ENCODE measurements at regions not wholly inside any gene's neighbourhood (a gene's known extent, or its start where the extent isn't known, plus 50 kb on each side); places are given as distances from the start of the nearest gene placed in this dataset.

- H3K4me1 ChIP-seq (ENCODE audit: control insufficient read depth, insufficient read depth, low read length) = peaks cover 5% of the 10 kb centered on the region; the same call in 1 of the 2 replicates
- H3K27me3 ChIP-seq (ENCODE audit: control insufficient read depth, insufficient read depth, low read length) = no peaks in the 10 kb centered on the region
- H3K27ac ChIP-seq (ENCODE audit: low read depth, low read length) = no peak overlapping the region
- H3K4me3 ChIP-seq (ENCODE audit: low read depth, low read length) = no peak overlapping the region
- H3K36me3 ChIP-seq (ENCODE audit: control insufficient read depth, insufficient read depth, low read length) = no peaks in the 10 kb centered on the region
- H3K9me3 ChIP-seq (ENCODE audit: control insufficient read depth, insufficient read depth, low read depth, low read length) = no peaks in the 10 kb centered on the region
- no peak overlapping the region for H3K9ac ChIP-seq (ENCODE audit: low read length)
These were observed 1299.1 kb upstream of the ZEB2 start for GRCh38 chr2:145818890-145819504.

- Histone ChIP-seq H3K4me3 (ENCODE audit: low read depth, low read length) (no peak overlapping the region), H3K4me1 (ENCODE audit: control insufficient read depth, insufficient read depth, low read length) (no peaks in the 10 kb centered on the region), H3K9ac (ENCODE audit: low read length) (no peak overlapping the region), H3K27ac (ENCODE audit: low read depth, low read length) (no peak overlapping the region), H3K9me3 (ENCODE audit: control insufficient read depth, insufficient read depth, low read depth, low read length) (no peaks in the 10 kb centered on the region), H3K27me3 (ENCODE audit: control insufficient read depth, insufficient read depth, low read length) (no peaks in the 10 kb centered on the region), H3K36me3 (ENCODE audit: control insufficient read depth, insufficient read depth, low read length) (no peaks in the 10 kb centered on the region)
These were observed 1296.0 kb upstream of the ZEB2 start for GRCh38 chr2:145815933-145816332.

- Histone ChIP-seq H3K9ac (ENCODE audit: low read length) (no peak overlapping the region), H3K9me3 (ENCODE audit: control insufficient read depth, insufficient read depth, low read depth, low read length) (no peaks in the 10 kb centered on the region), H3K4me3 (ENCODE audit: low read depth, low read length) (no peak overlapping the region), H3K36me3 (ENCODE audit: control insufficient read depth, insufficient read depth, low read length) (no peaks in the 10 kb centered on the region), H3K4me1 (ENCODE audit: control insufficient read depth, insufficient read depth, low read length) (no peaks in the 10 kb centered on the region), H3K27ac (ENCODE audit: low read depth, low read length) (no peak overlapping the region), H3K27me3 (ENCODE audit: control insufficient read depth, insufficient read depth, low read length) (no peaks in the 10 kb centered on the region)
These were observed 1293.6 kb upstream of the ZEB2 start for GRCh38 chr2:145813481-145813880.

- Histone ChIP-seq H3K36me3 (ENCODE audit: control insufficient read depth, insufficient read depth, low read length) (no peaks in the 10 kb centered on the region), H3K4me3 (ENCODE audit: low read depth, low read length) (no peak overlapping the region), H3K9ac (ENCODE audit: low read length) (no peak overlapping the region), H3K4me1 (ENCODE audit: control insufficient read depth, insufficient read depth, low read length) (no peaks in the 10 kb centered on the region), H3K27ac (ENCODE audit: low read depth, low read length) (no peak overlapping the region), H3K27me3 (ENCODE audit: control insufficient read depth, insufficient read depth, low read length) (no peaks in the 10 kb centered on the region), H3K9me3 (ENCODE audit: control insufficient read depth, insufficient read depth, low read depth, low read length) (no peaks in the 10 kb centered on the region)
These were observed 1292.2 kb upstream of the ZEB2 start for GRCh38 chr2:145812165-145812554.

- no peak overlapping the region for H3K9ac ChIP-seq (ENCODE audit: low read length)
- no peaks in the 10 kb centered on the region for H3K36me3 ChIP-seq (ENCODE audit: control insufficient read depth, insufficient read depth, low read length)
- H3K9me3 ChIP-seq (ENCODE audit: control insufficient read depth, insufficient read depth, low read depth, low read length) = no peaks in the 10 kb centered on the region
- H3K4me1 ChIP-seq (ENCODE audit: control insufficient read depth, insufficient read depth, low read length) = no peaks in the 10 kb centered on the region
- H3K27me3 ChIP-seq (ENCODE audit: control insufficient read depth, insufficient read depth, low read length) = no peaks in the 10 kb centered on the region
- no peak overlapping the region for H3K4me3 ChIP-seq (ENCODE audit: low read depth, low read length)
- no peak overlapping the region for H3K27ac ChIP-seq (ENCODE audit: low read depth, low read length)
These were observed 1291.6 kb upstream of the ZEB2 start for GRCh38 chr2:145811276-145812164.

- no peaks in the 10 kb centered on the region for H3K4me1 ChIP-seq (ENCODE audit: control insufficient read depth, insufficient read depth, low read length)
- no peak overlapping the region for H3K4me3 ChIP-seq (ENCODE audit: low read depth, low read length)
- H3K9ac ChIP-seq (ENCODE audit: low read length) = no peak overlapping the region
- no peaks in the 10 kb centered on the region for H3K36me3 ChIP-seq (ENCODE audit: control insufficient read depth, insufficient read depth, low read length)
- H3K27me3 ChIP-seq (ENCODE audit: control insufficient read depth, insufficient read depth, low read length) = no peaks in the 10 kb centered on the region
- no peak overlapping the region for H3K27ac ChIP-seq (ENCODE audit: low read depth, low read length)
- no peaks in the 10 kb centered on the region for H3K9me3 ChIP-seq (ENCODE audit: control insufficient read depth, insufficient read depth, low read depth, low read length)
These were observed 1288.0 kb upstream of the ZEB2 start for GRCh38 chr2:145807968-145808367.

- no peaks in the 10 kb centered on the region for H3K9me3 ChIP-seq (ENCODE audit: control insufficient read depth, insufficient read depth, low read depth, low read length)
- H3K27me3 ChIP-seq (ENCODE audit: control insufficient read depth, insufficient read depth, low read length) = no peaks in the 10 kb centered on the region
- H3K4me3 ChIP-seq (ENCODE audit: low read depth, low read length) = no peak overlapping the region
- H3K4me1 ChIP-seq (ENCODE audit: control insufficient read depth, insufficient read depth, low read length) = no peaks in the 10 kb centered on the region
- no peak overlapping the region for H3K27ac ChIP-seq (ENCODE audit: low read depth, low read length)
- H3K9ac ChIP-seq (ENCODE audit: low read length) = no peak overlapping the region
- H3K36me3 ChIP-seq (ENCODE audit: control insufficient read depth, insufficient read depth, low read length) = no peaks in the 10 kb centered on the region
These were observed 1287.6 kb upstream of the ZEB2 start for GRCh38 chr2:145807554-145807953.

GRCh38 chr2:145806546-145806945 lies 1286.6 kb upstream of the ZEB2 start:
- H3K36me3 ChIP-seq (ENCODE audit: control insufficient read depth, insufficient read depth, low read length) = no peaks in the 10 kb centered on the region
- H3K4me3 ChIP-seq (ENCODE audit: low read depth, low read length) = no peak overlapping the region

GRCh38 chr2:145802133-145802532 lies 1282.2 kb upstream of the ZEB2 start:
- no peak overlapping the region for H3K4me3 ChIP-seq (ENCODE audit: low read depth, low read length)
- H3K27me3 ChIP-seq (ENCODE audit: control insufficient read depth, insufficient read depth, low read length) = no peaks in the 10 kb centered on the region
- no peaks in the 10 kb centered on the region for H3K9me3 ChIP-seq (ENCODE audit: control insufficient read depth, insufficient read depth, low read depth, low read length)
- H3K27ac ChIP-seq (ENCODE audit: low read depth, low read length) = no peak overlapping the region
- H3K36me3 ChIP-seq (ENCODE audit: control insufficient read depth, insufficient read depth, low read length) = no peaks in the 10 kb centered on the region
- H3K4me1 ChIP-seq (ENCODE audit: control insufficient read depth, insufficient read depth, low read length) = no peaks in the 10 kb centered on the region
- H3K9ac ChIP-seq (ENCODE audit: low read length) = no peak overlapping the region

More at GRCh38 chr2:145806546-145806945, 1286.6 kb upstream of the ZEB2 start:
- Histone ChIP-seq H3K27ac (ENCODE audit: low read depth, low read length) (no peak overlapping the region), H3K27me3 (ENCODE audit: control insufficient read depth, insufficient read depth, low read length) (no peaks in the 10 kb centered on the region), H3K4me1 (ENCODE audit: control insufficient read depth, insufficient read depth, low read length) (no peaks in the 10 kb centered on the region), H3K9ac (ENCODE audit: low read length) (no peak overlapping the region), H3K9me3 (ENCODE audit: control insufficient read depth, insufficient read depth, low read depth, low read length) (no peaks in the 10 kb centered on the region)

GRCh38 chr2:145801210-145801609 lies 1281.3 kb upstream of the ZEB2 start:
- Histone ChIP-seq H3K9me3 (ENCODE audit: control insufficient read depth, insufficient read depth, low read depth, low read length) (no peaks in the 10 kb centered on the region), H3K27me3 (ENCODE audit: control insufficient read depth, insufficient read depth, low read length) (no peaks in the 10 kb centered on the region), H3K4me3 (ENCODE audit: low read depth, low read length) (no peak overlapping the region), H3K36me3 (ENCODE audit: control insufficient read depth, insufficient read depth, low read length) (no peaks in the 10 kb centered on the region), H3K4me1 (ENCODE audit: control insufficient read depth, insufficient read depth, low read length) (no peaks in the 10 kb centered on the region), H3K9ac (ENCODE audit: low read length) (no peak overlapping the region), H3K27ac (ENCODE audit: low read depth, low read length) (no peak overlapping the region)

Measured in HUES6 (cell line).